ENCODE measurements at regions not wholly inside any gene's neighbourhood (a gene's known extent, or its start where the extent isn't known, plus 50 kb on each side); places are given as distances from the start of the nearest gene placed in this dataset.

DNA sequence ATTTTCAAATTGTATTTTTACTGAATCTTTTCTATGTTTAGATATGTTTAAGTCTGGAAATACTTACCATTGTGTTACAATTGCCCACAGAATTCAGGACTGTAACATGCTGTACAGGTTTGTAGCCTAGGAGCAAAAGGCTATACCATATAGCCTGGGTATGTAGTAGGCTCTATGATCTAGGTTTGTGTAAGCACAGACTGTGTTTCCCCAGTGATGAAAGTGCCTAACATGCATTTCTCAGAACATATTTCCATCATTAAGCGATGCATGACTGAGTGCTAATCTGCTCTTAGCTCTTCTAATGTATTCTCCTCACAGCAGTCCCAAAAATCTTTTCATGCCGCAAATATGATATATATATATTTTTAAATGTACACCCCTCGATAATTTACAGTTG is 166.7 kb upstream of the PPP2R2B start:
- Histone ChIP-seq H3K79me2 (ENCODE audit: control insufficient read depth, insufficient read depth, low read length, poor library complexity) (no peaks in the 10 kb centered on the region), H2BK12ac (ENCODE audit: low read length) (no peak overlapping the region), H4K12ac (ENCODE audit: low read depth, low read length) (no peak overlapping the region), H3K9ac (ENCODE audit: low read length) (no peak overlapping the region), H3K27me3 (ENCODE audit: insufficient read depth, low read length) (no peaks in the 10 kb centered on the region), H2AK5ac (ENCODE audit: low read length) (no peak overlapping the region), H2BK5ac (ENCODE audit: low read depth, low read length, poor library complexity) (no peak overlapping the region), H3K36me3 (ENCODE audit: control insufficient read depth in 1 of 2, insufficient read depth in 2 of 2, low read length in 2 of 2) (no peaks in the 10 kb centered on the region), H2AFZ (ENCODE audit: insufficient read depth, low read length, poor library complexity) (no peak overlapping the region), H3K4ac (ENCODE audit: low read depth, low read length) (no peak overlapping the region), H3K23ac (ENCODE audit: low read length) (no peak overlapping the region), H3K14ac (ENCODE audit: low read length) (no peak overlapping the region), H3K4me2 (ENCODE audit: low read length) (no peak overlapping the region), H3K18ac (ENCODE audit: low read length) (no peak overlapping the region), H3K4me3 (ENCODE audit: low read depth, low read length) (no peak overlapping the region), H3K4me1 (ENCODE audit: control insufficient read depth in 1 of 2, insufficient read depth in 2 of 2, low read length in 2 of 2) (peaks cover 3 to 7% of the 10 kb centered on the region in 2 experiments), H4K8ac (ENCODE audit: low read depth, low read length) (no peak overlapping the region), H3K27ac (ENCODE audit: low read depth, low read length) (no peak overlapping the region), H3K9me3 (ENCODE audit: insufficient read depth, low read depth, low read length) (no peaks in the 10 kb centered on the region), H3K79me1 (ENCODE audit: low read length) (peaks cover 2% of the 10 kb centered on the region), H4K91ac (ENCODE audit: low read depth, low read length) (no peak overlapping the region), H2BK120ac (ENCODE audit: insufficient read depth, low read length, poor library complexity) (no peak overlapping the region)
- WGBS (ENCODE audit: extremely low coverage, insufficient coverage, insufficient read length) = no CpG with 5 or more reads among the region's 3 CpGs
- no peak for DNase-seq

DNA sequence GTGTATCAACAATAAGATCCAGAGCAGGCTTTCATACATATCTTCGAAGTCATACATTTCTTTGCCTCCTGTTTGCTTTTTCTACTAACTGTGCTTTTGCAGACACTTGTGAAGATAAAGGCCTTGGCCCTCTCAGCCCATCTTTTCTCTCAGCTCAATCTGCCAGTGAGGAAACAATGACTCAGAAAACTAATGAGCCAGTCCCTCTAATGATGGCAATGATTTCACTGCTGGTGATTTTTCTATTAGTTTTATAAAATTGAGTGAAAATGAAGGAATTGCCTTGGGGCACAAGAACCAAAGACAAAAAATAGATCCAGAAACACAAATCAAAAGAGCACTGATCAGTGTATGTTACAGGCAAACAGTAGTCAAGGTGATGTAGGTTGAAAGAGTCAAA is 167.7 kb upstream of the PPP2R2B start:
- H3K4ac ChIP-seq (ENCODE audit: low read depth, low read length) = no peak overlapping the region
- no peak overlapping the region for H2BK12ac ChIP-seq (ENCODE audit: low read length)
- H4K8ac ChIP-seq (ENCODE audit: low read depth, low read length) = no peak overlapping the region
- no peak overlapping the region for H2BK5ac ChIP-seq (ENCODE audit: low read depth, low read length, poor library complexity)
- peaks cover 0 to 4% of the 10 kb centered on the region in 2 experiments for H3K4me1 ChIP-seq (ENCODE audit: control insufficient read depth in 1 of 2, insufficient read depth in 2 of 2, low read length in 2 of 2)
- WGBS (ENCODE audit: extremely low coverage, insufficient coverage, insufficient read length) = no CpG with 5 or more reads among the region's 1 CpG
- H3K36me3 ChIP-seq (ENCODE audit: control insufficient read depth in 1 of 2, insufficient read depth in 2 of 2, low read length in 2 of 2) = no peaks in the 10 kb centered on the region
- H2AK5ac ChIP-seq (ENCODE audit: low read length) = no peak overlapping the region
- H3K27me3 ChIP-seq (ENCODE audit: insufficient read depth, low read length) = no peaks in the 10 kb centered on the region
- no peak overlapping the region for H4K12ac ChIP-seq (ENCODE audit: low read depth, low read length)
- H3K4me2 ChIP-seq (ENCODE audit: low read length) = no peak overlapping the region
- H3K79me1 ChIP-seq (ENCODE audit: low read length) = peaks cover 2% of the 10 kb centered on the region
- no peak for DNase-seq
- no peak overlapping the region for H4K91ac ChIP-seq (ENCODE audit: low read depth, low read length)
- no peaks in the 10 kb centered on the region for H3K79me2 ChIP-seq (ENCODE audit: control insufficient read depth, insufficient read depth, low read length, poor library complexity)
- no peaks in the 10 kb centered on the region for H3K9me3 ChIP-seq (ENCODE audit: insufficient read depth, low read depth, low read length)
- H3K9ac ChIP-seq (ENCODE audit: low read length) = no peak overlapping the region
- no peak overlapping the region for H3K18ac ChIP-seq (ENCODE audit: low read length)
- no peak overlapping the region for H2BK120ac ChIP-seq (ENCODE audit: insufficient read depth, low read length, poor library complexity)
- no peak overlapping the region for H3K14ac ChIP-seq (ENCODE audit: low read length)
- no peak overlapping the region for H2AFZ ChIP-seq (ENCODE audit: insufficient read depth, low read length, poor library complexity)
- H3K27ac ChIP-seq (ENCODE audit: low read depth, low read length) = no peak overlapping the region
- H3K23ac ChIP-seq (ENCODE audit: low read length) = no peak overlapping the region
- H3K4me3 ChIP-seq (ENCODE audit: low read depth, low read length) = no peak overlapping the region

DNA sequence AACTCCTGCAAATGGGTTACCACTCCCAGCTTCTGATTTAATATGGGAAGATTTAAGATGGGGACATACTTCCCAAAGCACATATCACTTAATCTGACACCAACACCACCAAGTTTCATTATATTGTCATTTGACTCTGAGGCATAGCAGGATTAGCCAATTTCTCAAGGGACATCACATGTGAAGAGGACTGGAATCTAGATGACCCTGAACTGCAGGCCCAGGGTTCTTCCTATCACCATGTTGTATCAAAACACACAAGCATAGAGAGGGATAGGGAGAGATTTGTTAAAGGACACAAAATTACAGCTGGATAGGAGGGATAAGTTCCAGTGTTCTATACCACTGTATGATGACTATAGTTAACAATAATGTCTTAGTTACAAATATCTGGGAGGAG is 168.3 kb upstream of the PPP2R2B start:
- Histone ChIP-seq H2BK5ac (ENCODE audit: low read depth, low read length, poor library complexity) (no peak overlapping the region), H2AK5ac (ENCODE audit: low read length) (no peak overlapping the region), H3K79me1 (ENCODE audit: low read length) (peaks cover 2% of the 10 kb centered on the region), H4K12ac (ENCODE audit: low read depth, low read length) (no peak overlapping the region), H3K27ac (ENCODE audit: low read depth, low read length) (no peak overlapping the region), H3K9me3 (ENCODE audit: insufficient read depth, low read depth, low read length) (no peaks in the 10 kb centered on the region), H4K8ac (ENCODE audit: low read depth, low read length) (no peak overlapping the region), H3K36me3 (ENCODE audit: control insufficient read depth in 1 of 2, insufficient read depth in 2 of 2, low read length in 2 of 2) (no peaks in the 10 kb centered on the region), H3K18ac (ENCODE audit: low read length) (no peak overlapping the region), H2BK120ac (ENCODE audit: insufficient read depth, low read length, poor library complexity) (no peak overlapping the region), H4K91ac (ENCODE audit: low read depth, low read length) (no peak overlapping the region), H3K9ac (ENCODE audit: low read length) (no peak overlapping the region), H3K4me3 (ENCODE audit: low read depth, low read length) (no peak overlapping the region), H3K79me2 (ENCODE audit: control insufficient read depth, insufficient read depth, low read length, poor library complexity) (no peaks in the 10 kb centered on the region), H3K14ac (ENCODE audit: low read length) (no peak overlapping the region), H3K4me2 (ENCODE audit: low read length) (no peak overlapping the region), H3K4ac (ENCODE audit: low read depth, low read length) (no peak overlapping the region), H3K4me1 (ENCODE audit: control insufficient read depth in 1 of 2, insufficient read depth in 2 of 2, low read length in 2 of 2) (peaks cover 0 to 4% of the 10 kb centered on the region in 2 experiments), H2AFZ (ENCODE audit: insufficient read depth, low read length, poor library complexity) (no peak overlapping the region), H3K23ac (ENCODE audit: low read length) (no peak overlapping the region), H2BK12ac (ENCODE audit: low read length) (no peak overlapping the region), H3K27me3 (ENCODE audit: insufficient read depth, low read length) (no peaks in the 10 kb centered on the region)
- DNase-seq = no peak

DNA sequence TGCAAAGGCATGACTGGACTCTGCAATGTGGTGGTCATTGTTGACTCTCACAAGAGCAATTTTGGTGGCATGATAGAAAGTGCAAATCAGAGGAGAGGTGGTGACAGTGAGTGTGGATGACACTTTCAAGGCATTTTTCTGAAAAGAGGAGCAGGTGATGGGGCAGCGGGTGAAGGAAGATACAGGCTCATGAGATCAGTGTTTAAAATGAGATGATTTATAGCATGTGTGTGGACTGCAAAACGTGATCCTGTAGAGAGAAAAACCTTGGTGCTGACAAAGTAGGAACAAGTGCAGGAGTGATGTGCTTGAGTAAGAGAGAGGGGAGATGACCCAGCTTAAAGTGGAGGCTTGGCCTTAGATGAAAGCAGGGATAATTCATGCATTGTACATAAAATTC is 171.2 kb upstream of the PPP2R2B start:
- Histone ChIP-seq H2BK120ac (ENCODE audit: insufficient read depth, low read length, poor library complexity) (no peak overlapping the region), H3K36me3 (ENCODE audit: control insufficient read depth in 1 of 2, insufficient read depth in 2 of 2, low read length in 2 of 2) (no peaks in the 10 kb centered on the region), H3K4me3 (ENCODE audit: low read depth, low read length) (no peak overlapping the region), H3K79me1 (ENCODE audit: low read length) (peaks cover 2% of the 10 kb centered on the region), H3K9me3 (ENCODE audit: insufficient read depth, low read depth, low read length) (no peaks in the 10 kb centered on the region), H4K8ac (ENCODE audit: low read depth, low read length) (no peak overlapping the region), H3K9ac (ENCODE audit: low read length) (no peak overlapping the region), H3K18ac (ENCODE audit: low read length) (no peak overlapping the region), H3K23ac (ENCODE audit: low read length) (no peak overlapping the region), H2AK5ac (ENCODE audit: low read length) (no peak overlapping the region), H3K27me3 (ENCODE audit: insufficient read depth, low read length) (no peaks in the 10 kb centered on the region), H3K4me2 (ENCODE audit: low read length) (no peak overlapping the region), H2BK12ac (ENCODE audit: low read length) (no peak overlapping the region), H3K79me2 (ENCODE audit: control insufficient read depth, insufficient read depth, low read length, poor library complexity) (no peaks in the 10 kb centered on the region), H3K4ac (ENCODE audit: low read depth, low read length) (no peak overlapping the region), H3K27ac (ENCODE audit: low read depth, low read length) (no peak overlapping the region), H3K14ac (ENCODE audit: low read length) (no peak overlapping the region), H2AFZ (ENCODE audit: insufficient read depth, low read length, poor library complexity) (no peak overlapping the region), H4K91ac (ENCODE audit: low read depth, low read length) (no peak overlapping the region), H4K12ac (ENCODE audit: low read depth, low read length) (no peak overlapping the region), H3K4me1 (ENCODE audit: control insufficient read depth in 1 of 2, insufficient read depth in 2 of 2, low read length in 2 of 2) (peaks cover 0 to 4% of the 10 kb centered on the region in 2 experiments), H2BK5ac (ENCODE audit: low read depth, low read length, poor library complexity) (no peak overlapping the region)
- WGBS (ENCODE audit: extremely low coverage, insufficient coverage, insufficient read length) = no CpG with 5 or more reads among the region's 2 CpGs
- DNase-seq = no peak

Data from trophoblast cell (in vitro differentiated cells and primary cell).